Retina (tissue), 1 donor: ENCODE measurements at regions not wholly inside any gene's neighbourhood (a gene's known extent, or its start where the extent isn't known, plus 50 kb on each side); places are given as distances from the start of the nearest gene placed in this dataset.

Experiments
- DNase-seq: peaks from one replicate; pipeline ENCODE4 v3.0.0-alpha.2; 2016

DNA sequence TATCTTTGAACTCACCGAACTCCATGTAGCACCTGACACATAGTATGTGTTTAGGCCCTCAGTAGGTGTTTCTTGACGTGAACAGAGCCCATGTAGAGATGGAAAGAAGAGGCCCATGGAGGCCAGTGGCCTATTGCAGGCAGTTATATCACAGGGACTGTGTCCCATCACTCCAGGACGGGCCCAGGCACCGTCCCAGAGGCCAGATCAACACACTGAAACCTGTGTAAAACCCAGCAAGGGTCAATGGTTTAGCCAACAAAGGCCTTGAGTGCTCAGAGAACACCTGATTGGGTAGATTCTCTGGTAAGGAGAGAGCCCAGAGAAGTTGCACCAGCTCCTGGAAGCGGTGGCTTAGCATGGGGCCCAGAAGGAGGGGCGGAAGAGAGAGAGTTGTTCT is 82.8 kb downstream of the INHBB start:
- no peak for DNase-seq

- DNase-seq: no peak
Measured at GRCh38 chr2:120429586-120430500, 83.9 kb downstream of the INHBB start.

GRCh38 chr2:120430501-120430830 is 84.5 kb downstream of the INHBB start:
- DNase-seq: no peak

GRCh38 chr2:120430957-120431356 is 85.0 kb downstream of the INHBB start:
- no peak for DNase-seq

DNA sequence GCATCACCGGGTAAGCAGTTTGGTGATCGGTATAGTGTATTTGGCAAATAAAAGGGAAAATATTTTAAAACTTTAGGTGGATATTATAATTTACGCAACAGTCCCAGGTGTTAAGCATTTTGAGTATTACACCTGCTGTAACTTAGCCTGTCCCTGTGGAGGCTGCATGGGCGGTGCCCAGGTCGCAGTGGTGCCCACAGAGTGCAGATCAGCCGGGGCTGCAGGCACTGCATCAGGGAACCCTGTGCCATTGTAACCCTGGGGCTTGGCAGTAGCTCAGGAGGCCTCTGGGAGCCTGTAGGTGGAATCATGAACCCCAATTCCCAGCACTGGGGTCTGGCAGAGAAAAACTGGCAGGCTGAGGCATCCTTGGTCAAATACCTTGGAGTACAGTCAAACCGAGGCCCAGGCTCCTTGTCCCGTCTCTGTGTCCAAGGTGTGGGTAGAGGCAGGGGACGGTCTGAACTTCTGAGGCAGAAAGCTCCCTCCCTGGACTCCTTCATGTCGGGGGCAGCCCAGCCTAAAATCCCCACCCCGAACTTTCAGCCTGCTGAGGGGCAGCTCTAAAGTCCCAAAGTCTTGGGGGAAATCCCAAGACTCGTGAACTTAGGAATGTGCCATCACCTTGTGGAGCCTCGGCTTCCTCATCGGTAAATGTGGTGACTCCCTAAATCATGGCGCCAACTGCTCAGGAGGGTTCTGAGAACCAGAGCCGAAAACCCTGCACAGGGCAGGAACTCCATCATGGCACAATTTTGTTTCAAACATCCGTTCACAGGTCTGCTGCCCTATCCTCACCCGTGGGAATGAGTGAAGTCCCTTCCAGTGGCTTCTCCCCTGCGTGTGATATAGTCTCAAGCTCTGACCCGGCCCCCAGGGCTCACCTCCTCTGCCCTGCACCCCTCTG is 85.7 kb downstream of the INHBB start:
- no peak for DNase-seq

GRCh38 chr2:120432293-120432975 is 86.5 kb downstream of the INHBB start:
- DNase-seq: no peak

DNA sequence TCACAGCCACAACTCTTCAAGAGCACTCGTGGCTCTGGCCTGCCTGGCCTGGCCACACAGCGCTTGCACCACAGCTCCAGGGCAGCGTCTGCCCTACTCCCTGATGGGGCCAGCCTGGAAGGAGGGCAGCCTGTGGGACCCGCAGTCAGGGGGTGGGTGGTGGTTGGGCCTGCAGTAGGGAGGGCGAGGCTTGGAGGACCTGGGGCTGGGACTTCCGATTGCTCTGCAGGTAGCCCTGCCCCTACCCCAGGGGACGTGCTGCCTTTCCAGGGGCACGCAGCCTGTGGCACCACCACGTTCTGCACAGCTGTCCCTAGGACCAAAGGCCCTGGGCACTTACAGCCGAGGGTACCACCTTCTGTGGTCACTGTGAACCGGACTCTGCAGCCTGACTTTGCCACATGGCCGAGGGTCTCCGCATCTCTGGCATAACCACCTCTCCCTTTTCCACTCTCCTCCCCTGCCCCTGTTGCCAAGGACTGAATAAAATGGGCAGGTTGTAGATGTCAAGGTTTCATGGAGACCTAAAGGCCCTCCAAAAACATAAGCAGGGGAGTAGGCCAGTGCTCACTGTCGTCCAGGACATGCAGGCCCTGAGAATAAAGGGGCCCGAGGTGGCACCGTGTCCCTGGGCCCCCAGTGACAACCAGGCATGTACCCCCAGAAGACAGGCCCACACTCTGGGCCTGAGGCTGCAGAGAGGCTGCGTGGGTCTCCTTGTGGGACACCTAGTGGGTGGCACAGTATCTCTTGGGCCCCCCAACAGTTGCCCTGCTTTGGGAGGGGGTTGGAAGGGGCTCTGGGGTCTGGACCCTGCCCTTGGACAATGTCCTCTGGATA is 87.3 kb downstream of the INHBB start:
- DNase-seq: no peak

DNA sequence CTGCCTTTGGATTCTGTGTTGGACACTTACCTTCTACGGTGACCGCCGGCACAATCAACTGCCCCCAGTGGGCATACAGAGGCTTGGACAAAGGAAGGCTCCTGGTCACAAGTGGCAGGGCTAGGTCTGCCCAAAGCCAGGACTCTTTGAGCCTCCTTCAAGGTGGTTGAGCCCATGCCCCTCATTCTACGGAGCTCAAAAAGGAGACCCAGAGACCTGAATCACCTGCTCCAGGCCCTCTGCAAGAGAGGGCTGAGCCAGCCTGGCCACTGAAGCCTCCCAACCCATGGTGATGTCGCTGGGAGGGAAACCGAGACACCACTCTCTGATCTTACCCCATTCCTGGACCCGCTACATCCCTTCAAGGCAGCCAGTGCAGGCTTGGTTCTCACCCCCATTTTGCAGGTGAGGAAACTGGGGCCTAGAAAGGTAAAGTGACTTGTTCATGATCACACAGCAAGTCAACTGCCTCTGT is 87.9 kb downstream of the INHBB start:
- DNase-seq: no peak

DNA sequence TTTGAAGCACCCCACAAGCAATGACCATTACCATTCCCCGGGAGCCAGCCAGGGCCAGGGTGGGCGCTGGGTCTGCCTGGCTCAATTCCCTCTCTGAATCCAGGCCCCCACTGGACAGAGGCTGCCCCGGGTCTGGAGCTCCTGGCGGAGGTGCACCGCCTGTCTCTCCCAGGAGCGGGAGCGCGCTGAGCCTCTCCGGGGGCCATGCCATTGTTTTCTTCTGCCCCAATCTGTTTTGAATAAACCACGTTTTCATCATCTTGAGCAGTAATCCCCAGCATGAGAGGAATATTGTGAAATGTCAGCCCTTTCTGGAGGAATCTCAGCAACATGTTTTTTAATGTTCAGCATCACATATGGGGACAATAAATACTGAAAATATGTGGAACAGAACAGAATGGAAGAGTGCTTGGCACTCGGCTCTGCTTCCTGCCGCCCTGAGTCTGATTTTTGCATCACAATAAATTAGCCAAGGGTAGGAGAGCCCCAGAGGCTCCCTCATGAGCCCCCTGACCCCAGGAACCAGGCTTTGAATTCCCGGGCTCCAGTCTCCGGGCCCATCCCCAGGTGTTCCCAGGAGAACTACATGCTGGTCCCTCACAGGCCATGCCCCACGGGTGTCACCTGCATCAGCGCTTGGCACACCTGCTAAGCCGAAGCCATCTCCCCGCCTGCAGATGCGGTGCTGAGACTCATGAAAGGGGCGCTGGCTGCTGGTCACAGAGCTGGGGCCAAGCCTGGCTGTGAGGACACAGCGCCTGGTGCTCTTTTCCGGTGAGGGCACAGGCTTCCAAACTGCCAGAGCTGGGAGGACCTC is 88.8 kb downstream of the INHBB start:
- no peak for DNase-seq

GRCh38 chr2:120435671-120436459 is 89.9 kb downstream of the INHBB start:
- no peak for DNase-seq

- DNase-seq: no peak
Measured at GRCh38 chr2:120436460-120436739, 90.5 kb downstream of the INHBB start.

GRCh38 chr2:120436885-120437603 is 91.1 kb downstream of the INHBB start:
- no peak for DNase-seq

DNA sequence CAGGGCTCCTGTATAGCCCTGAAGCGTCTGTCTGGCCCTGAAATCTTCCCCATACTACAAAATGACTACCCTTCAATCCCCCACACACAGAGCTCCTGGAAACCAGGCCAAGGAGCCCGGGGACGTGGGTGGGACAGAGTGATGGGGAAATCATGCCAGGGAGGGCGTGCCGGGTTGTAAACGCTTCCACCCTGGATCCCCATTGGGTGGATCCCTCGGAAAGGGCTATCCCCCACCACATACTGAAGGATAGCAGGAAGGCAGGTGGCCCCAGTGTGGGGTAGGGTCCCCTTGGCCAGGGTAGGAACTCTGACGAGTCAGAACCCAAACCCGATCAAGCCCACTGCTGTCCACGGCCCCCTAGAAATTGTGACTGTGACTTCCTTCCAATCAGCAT is 91.7 kb downstream of the INHBB start:
- DNase-seq: no peak

DNA sequence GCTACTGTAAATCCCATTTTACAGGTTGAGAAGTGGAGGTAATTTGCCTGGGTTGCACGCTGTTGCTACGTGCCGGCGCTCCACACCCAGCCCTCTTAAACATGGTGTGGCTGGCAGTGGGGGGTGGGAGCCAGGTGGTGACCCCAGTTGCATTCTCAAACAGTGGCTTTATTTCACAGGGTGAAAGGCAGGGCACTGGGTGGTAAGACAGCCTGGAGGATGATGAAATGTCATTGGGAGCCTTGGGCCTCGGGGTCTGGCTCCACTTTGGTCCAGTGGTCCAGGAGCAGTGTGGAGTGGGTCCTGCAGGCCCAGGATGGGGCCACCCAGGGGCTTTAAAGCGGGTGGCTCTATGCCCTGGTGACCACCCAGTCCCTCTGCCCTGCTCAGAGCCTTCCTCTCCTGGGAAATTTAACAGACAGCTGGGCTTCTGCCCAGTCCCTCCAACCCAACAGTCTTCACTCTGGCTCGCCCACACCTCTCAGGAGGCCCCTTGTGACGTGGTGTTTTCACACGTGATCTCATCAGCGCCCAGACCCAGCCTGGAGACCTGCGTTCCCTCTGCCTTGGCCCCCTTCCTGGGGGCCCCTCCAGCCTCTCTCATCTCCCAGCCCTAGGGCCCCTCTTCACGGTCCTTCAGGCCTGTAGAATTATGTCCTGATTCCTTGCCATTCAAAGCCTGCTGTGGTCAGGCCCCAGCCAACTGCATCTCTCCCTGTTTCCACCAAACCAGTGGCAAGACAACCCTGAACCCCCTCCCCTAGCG is 92.5 kb downstream of the INHBB start:
- no peak for DNase-seq

DNA sequence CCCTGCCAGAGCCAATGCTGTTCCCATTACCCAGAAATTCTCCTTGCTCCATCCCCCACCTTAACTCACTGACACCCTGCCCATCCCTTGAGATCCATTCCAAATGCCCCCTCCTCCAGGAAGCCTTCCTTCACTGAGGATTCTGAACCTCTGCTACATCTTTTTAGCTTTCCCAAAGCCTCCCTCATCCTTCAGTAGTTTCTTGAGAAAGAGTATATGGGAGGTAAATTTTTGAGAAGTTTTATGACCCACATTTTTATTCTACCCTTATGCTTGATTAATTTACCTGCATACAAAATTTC is 93.1 kb downstream of the INHBB start:
- DNase-seq: no peak

DNA sequence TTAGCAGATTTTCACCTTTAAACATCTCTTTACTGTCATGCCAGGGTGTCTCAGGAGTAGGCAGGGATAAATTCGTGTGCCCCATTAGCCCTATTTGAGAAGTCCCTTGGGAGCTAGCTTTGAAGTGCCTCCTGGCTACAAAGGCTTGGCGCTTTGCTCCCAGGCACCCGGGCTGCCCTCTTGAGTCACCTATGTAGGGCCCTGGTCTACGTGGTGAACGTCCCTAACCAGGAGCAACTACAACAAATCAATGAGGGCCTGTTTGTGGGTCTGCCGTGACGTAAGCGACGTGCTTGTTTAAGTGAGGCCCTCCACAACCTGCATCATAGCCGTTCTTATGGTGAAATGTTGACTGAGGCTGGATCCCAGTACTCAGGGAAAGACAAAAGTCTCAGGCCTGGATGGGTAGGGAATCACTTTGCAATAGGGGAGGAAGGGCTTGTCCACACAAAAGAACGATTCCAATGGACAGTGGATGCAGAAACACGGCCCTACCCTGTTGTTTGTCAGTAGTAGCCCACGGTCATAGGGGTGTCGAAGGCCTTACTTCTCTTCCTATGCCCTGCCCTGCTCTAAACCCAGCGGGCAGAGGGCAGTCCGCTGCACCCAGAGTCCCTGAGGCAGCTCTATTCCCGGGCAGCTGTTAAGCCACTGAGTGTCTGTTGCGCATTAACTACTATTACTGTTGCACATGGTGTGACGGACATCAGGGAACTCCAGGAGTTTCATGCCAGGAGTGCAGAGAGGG is 93.9 kb downstream of the INHBB start:
- DNase-seq: no peak

- DNase-seq: no peak
Measured at GRCh38 chr2:120440521-120441350, 94.8 kb downstream of the INHBB start.

DNA sequence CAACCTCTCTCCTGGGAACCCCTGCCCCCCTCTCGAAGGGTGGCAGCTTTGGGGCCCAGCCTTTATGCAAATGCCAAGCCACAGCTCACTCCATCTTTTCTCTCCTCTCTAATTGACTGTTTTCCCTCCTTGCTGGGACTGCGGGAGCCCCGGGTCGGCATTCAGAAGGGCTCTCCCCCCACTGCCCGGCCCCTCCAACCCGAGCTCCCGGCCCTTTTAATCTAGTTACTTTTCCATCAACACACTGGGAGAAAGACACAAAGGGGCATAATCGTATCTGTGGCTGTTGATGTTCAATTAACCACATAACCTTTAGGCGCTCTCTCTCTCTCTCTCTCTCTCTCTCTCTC is 95.4 kb downstream of the INHBB start:
- peak; percentile 51 for DNase-seq
